Activated CD8-positive, alpha-beta T cell treated with anti-CD3 and anti-CD28 coated beads for 36 hours (primary cell): ENCODE measurements at regions not wholly inside any gene's neighbourhood (a gene's known extent, or its start where the extent isn't known, plus 50 kb on each side); places are given as distances from the start of the nearest gene placed in this dataset.

Experiments
- ATAC-seq: fragments of 200-7000 bp; cut with Tn5 transposase; one replicate; pipeline ENCODE4 v1.10.0; 2021; ENCODE audit warnings: mild to moderate bottlenecking, moderate library complexity
- CTCF ChIA-PET: fragments of 350-600 bp; sonication (Branson Sonifier 250); formaldehyde crosslinking; loops from one replicate; lab custom pipeline; 2021; ENCODE audit warnings: antibody characterized with exemption; lab: Charles Lee
- POLR2A ChIA-PET: fragments of 350-600 bp; sonication (Branson Sonifier 250); formaldehyde crosslinking; loops from one replicate; lab custom pipeline; 2021; ENCODE audit warnings: antibody characterized with exemption; lab: Charles Lee
- DNase-seq: peaks from one replicate; pipeline ENCODE4 v3.0.0-alpha.2; 2020
- H3K27ac Mint-ChIP-seq: one replicate; pipeline ENCODE4 v1.8.0; 2021; ENCODE audit warnings: mild to moderate bottlenecking, mixed read lengths
- H3K27me3 Mint-ChIP-seq: one replicate; pipeline ENCODE4 v1.8.0; 2021; ENCODE audit warnings: mixed read lengths
- H3K36me3 Mint-ChIP-seq: one replicate; pipeline ENCODE4 v1.8.0; 2021; ENCODE audit warnings: low read depth, mixed read lengths
- H3K4me1 Mint-ChIP-seq: one replicate; pipeline ENCODE4 v1.8.0; 2021; ENCODE audit warnings: low read depth, mixed read lengths
- H3K4me3 Mint-ChIP-seq: one replicate; pipeline ENCODE4 v1.8.0; 2021; ENCODE audit warnings: mild to moderate bottlenecking, moderate library complexity, mixed read lengths
- H3K9me3 Mint-ChIP-seq: one replicate; pipeline ENCODE4 v1.8.0; 2021; ENCODE audit warnings: mixed read lengths
- intact Hi-C: fragments of 100-400 bp; cut with micrococcal nuclease; formaldehyde crosslinking; loops from one replicate; pipeline ENCODE4 v1.10.0; 2022
- TF ChIP-seq, protein P1 (sequence below): fragments of 200-600 bp; IDR thresholded peaks from one replicate; pipeline ENCODE4 v1.8.0; 2022; ENCODE audit warnings: antibody characterized with exemption, mild to moderate bottlenecking

DNA sequence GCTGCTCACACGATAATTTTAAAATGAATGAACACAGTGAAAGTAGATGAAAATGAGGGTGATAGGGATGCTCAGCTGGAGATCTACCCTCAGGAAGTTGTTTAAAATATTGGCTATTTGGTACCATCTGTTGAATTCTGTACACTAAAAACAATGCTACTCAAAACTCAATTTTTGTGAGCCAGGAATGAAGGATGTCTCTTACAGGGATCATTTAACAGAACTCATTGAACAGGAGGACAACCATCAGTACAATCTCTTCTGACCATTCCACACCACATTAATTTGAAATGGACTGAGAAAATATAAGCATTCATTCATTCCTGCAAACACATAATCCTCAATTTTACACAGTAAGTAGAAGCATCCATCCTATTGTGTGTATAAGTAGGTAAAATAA is 1355.1 kb upstream of the CRIM1 start:
- no peak overlapping the region for H3K4me3 Mint-ChIP-seq

DNA sequence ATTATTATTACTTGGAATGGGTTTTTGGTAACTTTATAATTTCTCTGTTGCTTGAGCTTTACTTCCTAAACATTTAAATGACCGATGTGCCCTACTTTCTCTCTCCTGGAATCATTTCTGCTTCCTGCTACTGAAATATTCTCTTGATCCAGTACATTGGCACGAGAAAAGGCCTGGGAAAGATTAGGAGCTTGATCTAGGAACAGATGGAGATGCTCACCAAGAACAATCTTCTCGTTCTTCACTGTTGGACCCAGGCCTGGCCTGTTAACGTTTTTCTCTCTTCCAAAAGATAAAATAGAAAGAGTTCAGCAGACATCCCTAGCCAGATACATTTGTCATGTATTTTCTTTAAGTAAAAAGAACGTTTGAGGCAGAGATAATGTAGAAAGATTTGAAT is 1356.8 kb upstream of the CRIM1 start:
- ATAC-seq: no peak
- H3K4me1 Mint-ChIP-seq: no peaks in the 10 kb centered on the region
- CTCF ChIA-PET: no interaction called here

More for the DNA sequence above, 1355.1 kb upstream of the CRIM1 start:
- no peaks in the 10 kb centered on the region for H3K27me3 Mint-ChIP-seq
- ChIA-PET POLR2A (no interaction called here), CTCF (no interaction called here)
- no peak for DNase-seq
- no peak for ATAC-seq
- no peaks in the 10 kb centered on the region for H3K36me3 Mint-ChIP-seq
- H3K4me1 Mint-ChIP-seq: no peaks in the 10 kb centered on the region
- no peak overlapping the region for H3K27ac Mint-ChIP-seq
- TF ChIP-seq, protein P1, sequence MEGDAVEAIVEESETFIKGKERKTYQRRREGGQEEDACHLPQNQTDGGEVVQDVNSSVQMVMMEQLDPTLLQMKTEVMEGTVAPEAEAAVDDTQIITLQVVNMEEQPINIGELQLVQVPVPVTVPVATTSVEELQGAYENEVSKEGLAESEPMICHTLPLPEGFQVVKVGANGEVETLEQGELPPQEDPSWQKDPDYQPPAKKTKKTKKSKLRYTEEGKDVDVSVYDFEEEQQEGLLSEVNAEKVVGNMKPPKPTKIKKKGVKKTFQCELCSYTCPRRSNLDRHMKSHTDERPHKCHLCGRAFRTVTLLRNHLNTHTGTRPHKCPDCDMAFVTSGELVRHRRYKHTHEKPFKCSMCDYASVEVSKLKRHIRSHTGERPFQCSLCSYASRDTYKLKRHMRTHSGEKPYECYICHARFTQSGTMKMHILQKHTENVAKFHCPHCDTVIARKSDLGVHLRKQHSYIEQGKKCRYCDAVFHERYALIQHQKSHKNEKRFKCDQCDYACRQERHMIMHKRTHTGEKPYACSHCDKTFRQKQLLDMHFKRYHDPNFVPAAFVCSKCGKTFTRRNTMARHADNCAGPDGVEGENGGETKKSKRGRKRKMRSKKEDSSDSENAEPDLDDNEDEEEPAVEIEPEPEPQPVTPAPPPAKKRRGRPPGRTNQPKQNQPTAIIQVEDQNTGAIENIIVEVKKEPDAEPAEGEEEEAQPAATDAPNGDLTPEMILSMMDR: no peak
- peaks cover 6% of the 10 kb centered on the region for H3K9me3 Mint-ChIP-seq
- intact Hi-C loops: no loop called here

DNA sequence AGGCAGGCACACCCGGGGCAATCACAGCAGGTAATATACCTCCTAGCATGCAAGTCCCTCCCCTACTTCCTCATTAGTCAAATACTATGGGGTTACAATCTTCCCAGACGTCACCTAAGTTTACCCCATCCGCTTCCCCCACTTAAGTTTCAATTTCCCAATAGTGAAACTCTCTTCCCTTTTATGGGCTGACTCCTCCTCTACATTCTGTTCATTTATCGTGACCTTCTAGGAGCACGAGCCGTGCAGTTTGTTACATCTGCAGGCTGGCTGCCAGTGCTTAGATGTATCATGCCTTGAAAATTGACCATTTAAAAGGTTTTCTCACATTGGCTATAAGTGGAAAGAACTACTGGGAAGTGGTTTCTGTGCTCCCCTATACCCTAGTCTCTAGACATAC is 1357.8 kb upstream of the CRIM1 start:
- H3K4me1 Mint-ChIP-seq: no peaks in the 10 kb centered on the region
- TF ChIP-seq, protein P1: no peak
- no peak for DNase-seq
- peaks cover 4% of the 10 kb centered on the region for H3K9me3 Mint-ChIP-seq
- intact Hi-C loops: no loop called here
- H3K4me3 Mint-ChIP-seq: no peak overlapping the region
- no peaks in the 10 kb centered on the region for H3K36me3 Mint-ChIP-seq
- ATAC-seq: no peak
- POLR2A ChIA-PET: no interaction called here
- H3K27ac Mint-ChIP-seq: no peak overlapping the region
- no peaks in the 10 kb centered on the region for H3K27me3 Mint-ChIP-seq
- CTCF ChIA-PET: no interaction called here

More for the DNA sequence above, 1356.8 kb upstream of the CRIM1 start:
- POLR2A ChIA-PET: no interaction called here
- Mint-ChIP-seq H3K9me3 (peaks cover 4% of the 10 kb centered on the region), H3K36me3 (no peaks in the 10 kb centered on the region), H3K27me3 (no peaks in the 10 kb centered on the region), H3K4me3 (no peak overlapping the region), H3K27ac (no peak overlapping the region)
- intact Hi-C loops: no loop called here
- TF ChIP-seq, protein P1: no peak
- DNase-seq: no peak

DNA sequence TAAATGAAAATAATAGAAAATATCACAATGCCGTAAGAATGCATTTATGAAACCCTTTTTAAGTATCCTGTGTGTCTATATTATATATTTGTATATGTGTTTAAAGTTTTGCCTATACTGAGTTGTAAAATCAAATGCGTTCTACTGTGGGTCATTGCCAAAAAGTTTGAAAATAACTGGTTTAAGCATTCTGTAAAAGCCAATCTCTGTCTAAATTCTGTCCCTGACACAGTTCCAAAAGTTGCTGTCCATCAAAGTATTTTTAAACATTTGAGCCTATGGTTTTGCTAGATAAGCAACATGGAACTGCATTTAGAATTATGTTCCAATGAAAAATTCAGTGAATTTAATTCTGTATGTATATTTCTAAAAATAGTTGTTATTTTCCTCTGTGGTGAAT is 1360.4 kb upstream of the CRIM1 start:
- TF ChIP-seq, protein P1: no peak
- ChIA-PET POLR2A (no interaction called here), CTCF (no interaction called here)
- ATAC-seq (no peak), DNase-seq (no peak)
- no peaks in the 10 kb centered on the region for H3K27me3 Mint-ChIP-seq
- no peaks in the 10 kb centered on the region for H3K4me1 Mint-ChIP-seq
- H3K4me3 Mint-ChIP-seq: no peak overlapping the region
- intact Hi-C loops: no loop called here
- no peak overlapping the region for H3K27ac Mint-ChIP-seq
- H3K36me3 Mint-ChIP-seq: no peaks in the 10 kb centered on the region
- H3K9me3 Mint-ChIP-seq: peaks cover 12% of the 10 kb centered on the region

DNA sequence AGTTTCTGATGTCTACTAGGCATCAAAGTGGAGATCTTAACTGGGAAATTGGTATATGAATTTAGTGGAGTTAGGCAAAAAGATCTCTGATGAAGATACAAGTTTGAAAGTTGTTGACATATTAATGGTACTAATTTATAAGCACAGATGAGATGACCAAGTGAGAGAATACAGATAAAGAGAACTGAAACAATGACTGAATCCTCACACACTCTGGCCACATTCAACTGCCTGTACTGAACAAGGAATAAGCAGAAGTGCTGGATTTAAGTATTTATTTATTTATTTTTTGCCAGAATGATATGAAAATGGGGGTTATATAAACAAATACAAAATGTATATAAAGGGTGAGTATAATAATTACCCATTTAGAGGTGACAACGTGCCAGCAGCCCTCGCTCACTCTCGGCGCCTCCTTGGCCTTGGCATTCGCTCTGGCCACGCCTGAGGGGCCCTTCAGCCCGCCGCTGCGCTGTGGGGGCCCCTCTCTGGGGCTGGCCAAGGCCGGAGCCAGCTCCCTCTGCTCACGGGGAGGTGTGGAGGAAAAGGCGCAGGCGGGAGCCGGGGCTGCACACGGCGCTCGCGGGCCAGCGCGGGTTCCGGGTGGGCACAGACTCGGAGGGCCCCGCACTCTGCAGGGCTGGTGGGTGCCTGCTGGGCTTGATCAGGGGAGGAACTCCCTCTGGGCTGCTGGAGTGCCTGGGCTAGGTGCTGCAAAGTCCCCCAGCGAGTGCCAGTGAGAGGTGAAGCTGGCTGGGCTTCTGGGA is 1363.9 kb upstream of the CRIM1 start:
- DNase-seq: no peak
- intact Hi-C loops: no loop called here

More for the DNA sequence above, 1363.9 kb upstream of the CRIM1 start:
- peaks cover 9% of the 10 kb centered on the region for H3K9me3 Mint-ChIP-seq
- no peaks in the 10 kb centered on the region for H3K36me3 Mint-ChIP-seq
- H3K27ac Mint-ChIP-seq: no peak overlapping the region
- H3K27me3 Mint-ChIP-seq: no peaks in the 10 kb centered on the region
- TF ChIP-seq, protein P1: no peak
- ATAC-seq: no peak
- ChIA-PET CTCF (no interaction called here), POLR2A (no interaction called here)
- H3K4me1 Mint-ChIP-seq: no peaks in the 10 kb centered on the region
- no peak overlapping the region for H3K4me3 Mint-ChIP-seq
